ENCODE measurements at regions not wholly inside any gene's neighbourhood (a gene's known extent, or its start where the extent isn't known, plus 50 kb on each side); places are given as distances from the start of the nearest gene placed in this dataset.

DNA sequence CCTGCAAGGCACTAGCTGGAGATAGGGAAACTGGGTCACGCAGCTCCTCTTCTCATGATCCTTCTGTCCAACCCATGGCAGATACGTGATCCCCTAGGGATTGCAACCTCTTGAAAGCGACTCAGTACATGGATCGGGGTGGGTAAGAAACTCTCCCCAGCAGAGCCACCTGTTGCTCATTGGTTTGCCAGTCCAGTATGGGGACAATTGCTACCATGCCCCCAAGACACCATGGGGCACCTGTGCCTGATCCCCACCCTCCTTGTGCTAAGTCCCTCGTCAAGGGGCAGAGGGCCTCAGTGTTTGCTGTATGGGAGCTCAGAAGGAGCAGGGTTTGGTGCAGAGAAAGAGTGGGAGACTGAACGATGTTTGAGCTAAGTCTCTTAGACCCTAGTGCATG is 500.9 kb downstream of the ENC1 start:
- no peak for DNase-seq

DNA sequence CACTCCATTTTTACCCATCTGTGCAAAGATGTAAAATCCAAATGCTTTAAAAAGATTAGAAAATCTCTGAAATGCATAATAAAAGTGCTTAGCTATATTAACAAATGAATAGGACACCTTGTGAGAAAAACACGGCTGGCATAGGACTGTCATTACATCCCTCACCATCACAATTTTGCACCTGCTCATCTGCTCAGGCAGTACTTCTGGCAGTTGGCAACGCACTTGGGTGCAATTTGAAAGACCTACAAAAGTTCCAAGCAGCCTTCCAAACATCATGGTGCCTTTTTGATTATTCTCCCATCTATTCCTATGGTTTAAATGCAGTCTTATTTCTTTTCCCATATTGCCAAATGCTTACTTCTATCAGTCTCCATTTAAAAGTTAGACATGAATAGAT is 501.8 kb downstream of the ENC1 start:
- no peak for DNase-seq

DNA sequence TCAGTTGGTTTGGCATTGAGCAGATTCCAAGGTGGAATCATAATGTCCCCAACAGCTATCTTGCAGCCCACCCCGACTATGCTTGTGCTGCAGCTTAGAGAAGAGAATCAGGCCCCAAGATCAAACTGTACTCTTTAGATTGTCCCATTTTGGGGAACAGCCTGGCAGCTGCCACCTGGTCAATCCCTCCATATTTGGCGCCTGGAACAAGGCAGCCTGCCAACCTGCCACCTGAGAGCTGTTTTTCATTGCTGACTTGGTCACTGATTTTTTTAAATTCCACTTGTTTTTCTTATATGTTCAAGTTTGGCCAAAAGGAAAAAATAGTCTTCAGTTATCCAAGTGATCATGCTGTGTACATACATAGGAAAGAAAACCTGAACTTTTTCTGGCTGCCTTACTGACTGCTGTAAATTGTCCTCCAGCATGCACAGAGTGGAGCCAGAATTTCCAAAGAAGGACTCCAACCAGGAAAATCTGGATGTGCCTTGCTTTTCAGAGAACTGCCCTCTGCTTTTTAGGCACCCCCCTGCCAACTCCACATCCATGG is 504.2 kb downstream of the ENC1 start:
- DNase-seq: peak in 1 of 2 experiments; percentile 3

DNA sequence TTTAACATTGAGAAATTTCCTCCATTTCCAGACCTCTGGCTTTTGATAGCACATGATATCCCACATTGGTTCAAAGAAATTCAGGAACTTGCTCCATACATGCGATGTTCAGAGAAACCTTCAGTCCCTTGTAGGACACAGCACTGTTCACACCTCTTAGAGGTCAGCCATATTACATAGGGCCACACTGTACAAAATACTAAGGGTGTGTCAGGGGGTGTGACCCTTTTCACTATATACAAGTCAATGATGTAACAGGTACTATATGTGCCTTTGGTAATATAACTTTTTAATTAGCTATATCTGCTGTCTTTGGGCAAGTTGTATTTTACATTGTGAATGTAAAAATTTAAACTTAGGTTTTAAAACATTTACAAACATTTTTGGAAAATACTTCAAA is 505.5 kb downstream of the ENC1 start:
- no peak for DNase-seq

DNA sequence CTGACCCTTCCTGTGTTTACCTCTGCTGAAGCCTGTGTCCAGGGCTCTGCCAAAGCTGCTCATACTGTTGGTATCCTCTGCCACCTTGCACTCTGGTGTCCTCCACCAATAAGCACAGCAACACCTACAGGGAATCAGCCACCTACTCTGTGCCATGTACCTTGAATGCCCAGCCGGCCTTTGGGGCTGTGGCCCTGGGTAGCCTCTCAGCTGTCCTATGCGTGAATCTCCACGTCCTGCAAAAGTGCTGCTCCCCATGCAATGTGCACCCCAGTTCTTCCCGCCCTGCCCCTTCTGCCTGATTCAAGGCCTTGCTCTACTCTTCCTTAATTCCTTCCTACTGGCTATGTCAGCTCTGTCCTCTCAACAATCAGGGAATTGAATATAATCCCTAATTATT is 506.5 kb downstream of the ARHGEF28 start:
- no peak for DNase-seq

DNA sequence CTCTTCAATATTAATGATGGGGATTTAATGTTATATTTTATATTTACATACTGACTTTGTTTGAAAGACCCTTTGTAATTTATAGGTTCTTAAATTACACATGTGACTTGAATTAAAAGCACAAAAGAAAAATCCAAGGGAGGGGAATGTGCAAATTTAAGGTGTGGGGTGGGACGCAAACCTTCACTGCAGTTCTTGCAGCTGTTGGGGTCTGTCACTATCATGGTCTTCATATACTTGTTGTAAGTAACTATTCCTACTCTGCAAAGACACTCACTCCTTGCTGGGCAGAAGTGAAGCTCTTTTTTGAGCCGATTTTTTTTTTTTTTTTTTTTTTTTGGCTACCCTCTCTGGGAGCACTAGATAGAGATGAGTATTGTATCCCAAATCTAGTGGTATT is 505.3 kb downstream of the ARHGEF28 start:
- DNase-seq: peak in 1 of 2 experiments; percentile 38

DNA sequence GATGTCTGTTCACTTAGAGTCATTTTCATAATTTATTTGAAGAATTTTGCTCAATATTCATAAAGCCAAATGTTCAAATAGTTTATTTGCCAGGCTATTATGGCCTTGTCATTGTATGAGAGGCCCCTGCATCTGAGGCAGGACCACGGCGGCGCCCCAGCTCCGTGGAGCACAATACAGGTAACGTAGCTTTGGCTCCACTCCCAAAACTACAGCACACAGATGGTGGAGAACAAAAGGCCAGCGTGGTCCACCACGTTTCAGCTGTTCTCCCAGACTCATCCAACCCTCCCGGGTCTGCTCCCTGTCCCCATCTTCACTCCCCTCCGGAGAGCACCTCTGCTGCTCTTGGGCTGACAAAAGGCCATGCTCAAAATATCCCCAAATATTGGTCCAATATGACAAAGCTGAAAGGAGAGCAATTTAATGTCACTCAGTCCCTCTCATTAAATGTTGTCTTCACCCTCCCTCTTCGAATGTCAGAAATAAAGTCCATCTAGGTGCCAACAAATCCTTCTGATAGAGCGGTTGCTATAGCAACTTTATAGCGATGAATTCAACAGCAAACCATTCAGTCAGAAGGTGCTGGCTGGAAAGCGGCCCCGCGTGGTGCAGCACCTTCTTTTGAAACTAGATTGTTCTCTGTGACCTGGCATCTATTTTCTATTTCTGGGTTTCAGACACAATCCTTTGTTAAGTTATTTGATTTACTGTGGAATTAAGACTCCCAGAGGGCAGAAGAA is 504.3 kb downstream of the ARHGEF28 start:
- DNase-seq: peak; percentile 91 to 98

DNA sequence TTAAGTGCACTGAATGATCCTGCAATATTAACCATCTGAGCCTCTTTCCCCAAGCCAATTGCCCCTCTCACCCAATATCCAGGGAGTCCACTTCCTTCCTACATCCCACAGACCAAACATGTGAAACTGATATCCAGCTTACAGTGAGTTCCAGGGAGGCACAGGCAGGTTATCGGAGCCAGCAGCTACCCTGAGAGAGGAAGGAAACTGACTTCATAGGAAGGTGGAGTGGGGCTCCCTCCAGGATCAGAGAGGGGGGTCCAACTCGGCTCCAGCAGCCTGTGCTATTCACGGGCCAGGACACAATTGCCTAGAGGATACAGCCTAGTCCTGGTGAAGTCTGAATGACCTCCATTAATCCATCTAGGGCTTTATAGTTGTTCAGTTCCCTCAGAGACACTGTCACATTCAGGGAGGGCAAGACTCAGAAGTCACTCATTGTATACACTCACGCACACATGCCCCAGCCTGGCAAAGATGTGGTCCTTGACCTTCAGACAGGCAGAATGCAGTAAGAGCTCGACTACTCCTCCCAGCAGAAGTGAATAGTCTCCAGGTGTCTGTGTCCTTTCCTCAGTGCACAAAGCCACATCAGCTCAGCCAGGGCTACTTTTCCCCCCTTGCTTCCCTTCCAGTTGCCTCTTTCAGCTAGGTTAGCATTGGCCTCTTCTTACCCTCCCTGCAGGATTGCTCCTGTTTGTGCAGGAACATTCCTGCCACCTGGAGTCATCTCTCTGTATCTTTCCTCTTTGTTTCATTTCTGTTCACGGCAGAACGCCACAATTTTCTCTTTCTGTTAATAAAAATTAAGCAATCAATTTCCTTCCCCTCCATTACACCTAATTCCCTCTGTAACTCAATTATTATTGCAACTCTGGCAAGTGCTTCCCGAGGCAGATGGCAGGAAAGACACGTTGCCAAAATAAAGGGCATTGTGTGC is 501.7 kb downstream of the ARHGEF28 start:
- peak; percentile 61 to 88 for DNase-seq

DNA sequence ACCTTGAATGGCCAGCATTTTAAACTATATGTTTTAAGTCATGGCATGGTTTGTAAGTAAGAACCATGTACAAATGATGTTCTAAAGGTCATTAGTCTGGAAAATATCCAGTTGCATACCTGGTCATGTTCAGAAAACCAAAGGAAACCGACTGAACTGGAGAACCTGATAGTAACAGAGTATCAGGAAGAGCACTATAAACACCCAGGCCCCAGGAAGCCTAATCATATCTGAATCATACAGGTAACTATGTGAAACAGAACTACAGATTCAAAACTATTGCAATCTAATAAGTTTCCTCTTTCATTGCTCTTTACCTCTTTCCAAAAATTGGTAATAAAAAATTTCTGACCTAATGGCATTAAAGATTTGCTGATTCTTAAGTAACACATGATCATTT is 500.3 kb downstream of the ARHGEF28 start:
- DNase-seq: no peak

DNA sequence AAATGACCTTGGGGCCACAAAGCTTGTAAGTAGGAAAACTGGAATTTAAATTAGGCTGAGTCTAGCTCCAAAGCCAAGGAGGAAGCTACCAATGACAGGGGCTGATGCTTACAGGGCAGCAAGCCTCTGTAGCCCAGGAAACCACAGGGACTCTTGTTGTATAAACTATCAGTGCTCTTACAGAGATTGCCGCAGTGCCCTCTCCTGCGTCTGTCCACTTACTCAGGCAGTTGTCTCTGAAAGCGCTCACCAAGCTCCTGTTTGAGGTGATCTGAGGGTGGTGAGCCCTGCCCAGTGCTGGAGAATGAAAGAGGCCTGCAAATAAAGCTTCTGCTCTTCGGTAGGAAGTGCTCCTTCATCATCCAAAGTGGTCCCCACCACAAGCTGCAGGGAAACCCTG is 498.8 kb downstream of the ARHGEF28 start:
- DNase-seq: peak in 1 of 2 experiments; percentile 6

DNA sequence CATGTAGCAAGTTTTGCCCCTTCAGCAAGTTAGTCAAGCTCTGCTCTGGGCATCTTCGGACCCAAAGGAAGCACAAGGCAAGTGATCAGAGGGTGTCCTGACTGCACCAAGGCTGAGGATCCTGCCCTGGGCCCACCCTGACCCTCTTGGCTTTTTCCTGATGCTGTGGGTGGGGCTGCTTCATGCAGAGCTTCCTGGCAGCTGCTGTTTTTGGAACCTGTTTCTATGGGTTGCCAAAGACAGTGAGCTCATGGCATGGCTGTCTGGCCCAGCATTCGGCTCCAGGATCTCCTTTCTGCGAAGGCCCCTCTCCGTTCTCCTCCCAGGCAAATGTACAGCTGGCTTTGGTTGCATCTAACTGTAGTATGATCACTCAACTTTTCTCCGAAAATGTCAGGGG is 497.9 kb downstream of the ARHGEF28 start:
- DNase-seq: peak in 1 of 2 experiments; percentile 52

DNA sequence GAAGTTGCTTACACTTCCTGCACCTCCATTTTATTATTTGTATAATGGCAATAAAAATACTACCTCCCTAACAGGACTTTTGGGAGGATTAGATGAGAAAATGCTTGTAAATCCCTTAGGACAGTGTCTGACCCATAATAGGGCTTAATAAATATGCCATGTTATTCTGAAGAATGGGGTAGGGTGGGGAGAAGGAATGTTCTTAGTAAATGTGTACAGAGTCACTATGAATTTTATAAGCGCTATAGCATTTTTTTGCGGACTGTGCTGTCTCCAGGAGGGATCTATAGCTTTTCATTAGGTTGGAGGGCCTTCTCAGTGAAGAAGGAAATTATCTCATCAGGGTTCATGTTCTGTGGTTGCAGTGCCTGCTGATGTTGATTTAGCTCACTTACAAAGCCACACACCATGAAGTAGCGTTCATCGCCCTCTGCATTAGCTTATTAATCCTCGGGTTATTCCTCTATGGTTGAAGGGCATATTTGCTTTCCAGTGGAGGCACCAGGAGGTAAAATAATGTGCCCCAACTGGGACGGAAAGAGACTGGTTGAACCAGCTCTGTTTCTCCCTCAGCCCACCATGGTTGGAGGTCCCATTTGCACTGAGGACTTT is 497.1 kb downstream of the ARHGEF28 start:
- peak in 1 of 2 experiments; percentile 82 for DNase-seq

DNA sequence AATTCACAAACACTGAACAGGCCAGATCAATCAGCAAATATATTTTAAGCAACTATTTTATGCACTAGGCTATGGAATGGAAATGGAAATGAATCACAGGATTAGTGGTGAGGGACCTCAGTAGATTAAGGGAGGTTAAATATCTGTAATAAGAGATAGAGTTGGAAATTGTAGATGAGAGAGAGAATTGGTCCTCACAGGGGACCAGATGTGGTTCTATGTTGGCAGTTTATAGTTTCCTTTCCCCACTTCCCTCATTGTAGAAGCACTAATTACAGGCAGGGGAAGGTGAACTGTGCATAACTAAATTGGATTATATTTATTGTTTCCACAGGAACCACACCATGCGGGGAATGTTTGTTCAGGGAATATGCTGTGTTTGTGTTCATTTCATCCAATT is 496.2 kb downstream of the ARHGEF28 start:
- DNase-seq: peak in 1 of 2 experiments; percentile 81

DNA sequence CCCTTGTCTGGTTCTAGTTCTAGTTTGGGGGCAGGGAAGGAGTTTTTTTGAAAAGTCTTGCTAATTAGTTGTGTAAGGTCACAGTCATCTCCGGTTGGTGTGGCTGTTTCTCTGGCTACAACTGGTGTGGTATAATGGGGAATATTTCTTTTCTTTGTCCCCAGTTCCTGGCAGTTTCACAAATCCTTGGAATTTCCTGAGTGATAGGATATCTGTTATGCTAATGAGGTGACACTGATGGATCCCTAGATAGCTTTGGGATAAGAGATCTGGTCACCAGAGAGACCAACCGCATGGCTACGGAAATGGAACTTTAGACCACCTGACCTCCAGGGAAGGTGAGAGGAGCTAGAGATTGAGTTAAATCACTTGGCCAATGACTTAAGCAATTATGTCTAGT is 494.6 kb downstream of the ARHGEF28 start:
- DNase-seq: no peak

DNA sequence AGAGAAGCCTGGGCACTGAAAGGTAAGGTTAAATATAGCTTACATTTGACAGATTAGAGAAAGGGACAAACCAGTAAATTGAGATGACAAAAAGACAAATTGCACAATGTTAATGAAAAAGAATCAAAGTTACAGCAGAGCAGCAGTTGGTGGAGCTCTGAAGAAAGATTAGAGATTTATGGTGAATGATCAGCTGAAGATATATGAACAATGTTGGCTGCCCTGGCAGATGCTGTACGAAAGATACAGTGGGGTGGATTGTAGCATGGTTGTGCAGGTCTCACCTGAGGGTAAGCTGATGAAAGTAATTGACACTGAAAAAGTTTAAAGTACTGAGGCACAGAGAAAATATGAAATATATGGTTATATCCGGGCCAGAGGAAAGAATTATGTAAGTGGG is 492.1 kb downstream of the ARHGEF28 start:
- no peak for DNase-seq

DNA sequence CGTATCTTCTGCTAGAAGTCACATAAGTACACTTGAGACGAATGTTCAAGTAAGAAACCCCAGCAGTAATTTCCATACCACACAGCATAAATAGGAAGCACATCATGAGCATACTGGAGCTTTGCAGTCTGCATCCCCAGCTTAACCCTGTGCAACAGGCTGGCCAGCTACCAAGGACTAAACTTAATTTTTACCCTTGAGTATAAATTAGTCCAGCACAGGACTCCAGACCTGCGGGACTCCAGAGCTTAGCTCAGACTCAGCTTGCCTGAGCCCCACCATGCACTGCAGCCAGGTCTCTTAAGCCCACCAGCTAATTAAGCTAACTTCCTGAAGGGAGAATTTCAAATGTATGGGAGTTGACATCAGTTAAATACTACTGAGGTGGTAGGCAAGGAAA is 491.0 kb downstream of the ARHGEF28 start:
- DNase-seq: no peak

DNA sequence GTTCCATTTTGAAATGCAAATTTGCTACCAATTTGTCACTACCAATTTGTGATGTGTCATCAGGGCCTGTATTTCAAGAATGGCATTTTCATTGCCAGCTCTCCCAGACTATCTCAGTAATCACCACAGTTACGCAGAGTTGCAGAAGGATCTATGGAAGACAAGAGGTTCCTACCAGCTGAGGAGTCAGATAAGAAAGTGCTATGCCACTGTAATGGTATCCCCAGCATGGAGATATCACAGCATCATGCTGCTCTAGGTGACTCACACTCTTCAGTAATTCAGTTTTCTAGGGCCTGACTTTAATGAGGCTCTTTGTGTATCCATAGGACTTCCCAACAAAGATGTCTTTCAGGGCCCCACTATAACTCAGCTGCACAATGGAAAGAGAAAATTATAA is 490.3 kb downstream of the ARHGEF28 start:
- DNase-seq: no peak

DNA sequence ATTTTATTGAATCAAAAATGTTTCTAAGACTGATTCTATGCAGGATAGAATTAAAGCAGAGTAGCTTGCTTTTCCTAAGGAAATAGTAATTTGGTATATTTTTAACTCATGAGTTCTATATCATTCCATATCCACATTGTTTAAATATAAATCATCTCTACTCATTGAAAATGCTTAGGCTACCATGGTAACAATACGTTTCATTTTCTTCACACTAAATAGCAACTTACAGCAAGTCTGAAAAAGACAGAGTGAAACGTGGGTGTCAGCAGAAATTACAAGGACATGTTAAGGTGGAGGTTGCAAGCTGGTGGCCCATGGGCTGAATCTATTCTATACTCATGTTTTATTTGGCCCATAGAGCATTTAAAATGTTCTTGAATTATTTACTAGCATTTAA is 487.9 kb downstream of the ARHGEF28 start:
- no peak for DNase-seq

DNA sequence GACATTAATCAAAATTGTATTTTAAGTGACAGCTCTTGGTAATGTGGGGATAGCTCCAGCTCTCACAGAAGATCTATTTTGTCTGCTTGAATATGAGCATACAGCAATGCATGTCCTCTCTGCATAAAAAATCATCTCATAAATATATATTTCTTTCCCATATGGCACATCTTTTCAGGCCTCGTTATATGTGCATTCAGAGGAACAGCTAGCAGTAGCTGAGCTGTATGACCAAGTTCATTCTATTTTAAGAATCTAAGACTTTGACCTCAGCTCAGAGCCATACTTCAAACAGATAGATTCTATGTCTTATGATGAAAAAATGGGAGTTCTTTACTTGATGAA is 487.2 kb downstream of the ARHGEF28 start:
- no peak for DNase-seq

DNA sequence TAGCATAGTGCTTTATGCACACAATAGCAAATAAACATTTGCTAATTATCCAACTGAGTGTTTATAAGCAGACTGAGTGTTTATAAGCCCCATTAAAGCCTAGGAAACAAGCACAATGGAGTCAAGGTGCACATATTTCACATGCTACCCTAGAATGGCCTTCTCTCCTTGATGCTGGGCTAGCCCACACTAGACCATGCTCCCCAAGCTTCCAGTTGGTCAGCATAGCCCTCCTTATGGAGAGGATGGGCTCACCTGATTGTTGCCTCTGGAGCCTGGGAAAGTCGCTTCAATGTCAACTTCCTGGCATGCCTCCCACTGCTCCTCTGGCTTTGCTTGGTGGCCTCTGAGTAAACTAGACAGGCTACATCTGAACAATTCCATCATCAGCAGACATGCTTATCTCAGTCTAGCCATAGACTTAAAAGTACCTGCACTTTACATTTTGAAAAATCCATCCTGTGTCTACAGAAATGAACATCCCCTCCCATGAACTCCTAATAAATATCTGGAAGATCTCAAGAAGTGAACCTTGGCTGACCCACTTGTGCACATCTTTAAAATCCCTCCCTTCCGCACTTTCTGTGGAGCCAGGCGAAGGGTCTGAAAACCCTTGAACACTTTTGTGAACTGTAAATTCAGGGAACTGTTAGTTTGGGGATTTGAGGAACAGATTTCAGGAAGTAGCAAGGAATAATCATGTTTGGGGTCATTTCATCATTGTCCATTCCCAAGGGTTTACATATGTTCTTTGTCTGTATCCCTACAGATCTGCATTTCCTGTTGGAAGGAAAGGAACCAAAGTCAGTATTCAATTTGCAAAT is 486.6 kb downstream of the ARHGEF28 start:
- peak in 1 of 2 experiments; percentile 24 for DNase-seq

DNA sequence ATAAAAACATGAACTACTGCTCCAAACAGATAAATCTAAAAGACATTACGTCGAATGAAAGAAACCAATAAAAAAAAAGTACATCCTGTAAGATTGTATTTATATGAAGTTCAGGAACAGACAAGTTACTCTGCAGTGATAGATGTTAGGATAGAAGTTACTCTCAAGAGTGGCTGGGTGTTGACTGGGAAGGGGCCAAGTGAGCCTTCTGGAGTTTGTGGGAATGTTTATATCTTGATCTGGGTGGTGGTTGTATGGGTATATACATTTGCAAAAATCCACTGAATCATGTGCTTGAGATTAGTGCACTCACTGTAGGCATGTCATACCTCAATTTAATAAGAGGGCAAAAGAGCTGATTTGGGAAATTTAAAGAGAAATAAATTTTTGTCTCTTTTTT is 485.8 kb downstream of the ARHGEF28 start:
- DNase-seq: no peak

DNA sequence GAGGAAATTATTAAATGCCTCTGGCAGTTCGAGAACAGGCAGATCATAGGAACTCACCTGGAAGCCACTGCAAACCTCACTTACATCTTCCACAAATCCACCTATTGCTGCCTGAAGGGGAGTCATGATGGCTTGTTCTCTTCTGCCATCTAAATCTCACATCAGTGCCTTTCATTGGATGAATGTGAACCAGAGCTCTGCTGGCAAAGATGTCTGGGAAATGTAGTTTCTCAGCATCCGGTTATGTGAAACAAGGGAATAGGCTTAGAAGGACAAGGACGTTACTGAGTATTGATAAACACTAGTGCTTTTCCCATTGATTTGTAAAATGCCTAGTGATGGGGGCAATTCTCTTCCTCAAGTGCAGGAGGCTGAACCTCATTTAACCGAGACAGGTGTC is 483.3 kb downstream of the ARHGEF28 start:
- no peak for DNase-seq

DNA sequence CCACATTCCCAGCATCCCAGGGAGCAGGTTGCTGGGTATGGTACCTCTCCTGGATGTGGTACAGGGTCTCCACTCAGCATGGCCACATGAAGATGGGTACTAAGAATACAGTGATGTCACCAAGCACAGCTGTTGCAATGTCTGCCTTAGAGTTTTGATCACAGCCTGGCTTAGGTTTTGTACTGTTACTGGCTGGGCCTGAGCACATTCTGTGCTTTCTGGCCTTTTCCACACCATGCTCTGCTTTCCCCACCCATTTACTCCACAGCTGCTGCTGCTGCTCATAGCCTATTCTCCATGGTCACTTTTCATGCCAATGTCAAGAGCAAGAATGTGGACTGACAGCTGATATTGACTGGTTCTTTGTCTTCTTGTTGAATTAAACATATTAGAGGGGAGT is 481.9 kb downstream of the ARHGEF28 start:
- no peak for DNase-seq

Data from NCI-H2081 (cell line).